ENCODE measurements at regions not wholly inside any gene's neighbourhood (a gene's known extent, or its start where the extent isn't known, plus 50 kb on each side); places are given as distances from the start of the nearest gene placed in this dataset.

DNA sequence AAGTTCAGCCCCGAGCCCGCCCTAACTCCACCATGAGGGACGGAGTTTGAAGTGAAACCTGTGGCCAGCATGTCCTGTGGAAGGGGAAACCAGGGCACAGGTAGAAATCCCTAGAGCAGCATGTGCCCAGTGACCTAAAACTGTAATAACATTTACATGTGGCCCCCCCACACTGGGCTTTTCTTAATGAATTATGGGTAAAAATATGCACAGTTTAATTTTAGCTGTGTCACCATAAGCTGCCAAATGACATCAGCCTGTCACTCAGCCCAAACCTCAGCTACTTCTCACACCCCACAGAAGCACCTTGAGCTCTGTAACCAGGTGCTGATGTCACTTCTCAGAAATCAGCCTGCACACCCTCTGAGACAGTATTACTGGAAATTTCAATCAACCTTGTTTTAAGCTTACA, 50.0 kb upstream of the SLC19A1 start:
- DNase-seq (ENCODE audit: extremely low spot score): peak; percentile 80
- ChIA-PET POLR2A (no interaction called here), CTCF (interaction anchor here (0.6 to 1.2 kb wide), 4 partner anchors 9 to 454 kb away, joined by 3 to 4 read pairs (median 3); no protein-coding TSS in a partner anchor)
- TF ChIP-seq CTCF (IDR thresholded peaks at IDR 0.05; ENCODE audit: control extremely low read depth, extremely low read depth, low read depth, missing control alignments): no peak

- TF ChIP-seq CTCF (IDR thresholded peaks at IDR 0.05; ENCODE audit: control extremely low read depth, extremely low read depth, low read depth, missing control alignments): no peak
- POLR2A ChIA-PET: no interaction called here
- DNase-seq (ENCODE audit: extremely low spot score): no peak
- CTCF ChIA-PET: interaction anchor here (0.6 to 1.2 kb wide), 4 partner anchors 9 to 455 kb away, joined by 3 to 4 read pairs (median 3); no protein-coding TSS in a partner anchor
Observed at GRCh38 chr21:45592626-45593134, 50.4 kb upstream of the SLC19A1 start.

- no peak for DNase-seq (ENCODE audit: extremely low spot score)
- POLR2A ChIA-PET: no interaction called here
- CTCF ChIA-PET: interaction anchor here (1.2 kb wide), 2 partner anchors 8 to 18 kb away, joined by 3 to 4 read pairs; no protein-coding TSS in a partner anchor
- TF ChIP-seq CTCF (IDR thresholded peaks at IDR 0.05; ENCODE audit: control extremely low read depth, extremely low read depth, low read depth, missing control alignments): no peak
Observed at GRCh38 chr21:45593162-45594022, 50.1 kb upstream of the PCBP3 start.

Measured in GM10248 (cell line).